CD8-positive, alpha-beta memory T cell (primary cell): ENCODE measurements at regions not wholly inside any gene's neighbourhood (a gene's known extent, or its start where the extent isn't known, plus 50 kb on each side); places are given as distances from the start of the nearest gene placed in this dataset.

Source experiments
- CTCF ChIA-PET: fragments of 350-600 bp; sonication (Branson Sonifier 250); formaldehyde crosslinking; loops from one replicate; lab custom pipeline; 2021; ENCODE audit warnings: antibody characterized with exemption; lab: Charles Lee
- POLR2A ChIA-PET: fragments of 350-600 bp; sonication (Branson Sonifier 250); formaldehyde crosslinking; loops from one replicate; lab custom pipeline; 2021; ENCODE audit warnings: antibody characterized with exemption; lab: Charles Lee
- DNase-seq, 5 donors: peaks; one replicate each; pipeline versions ENCODE4 v3.0.0 to v3.0.0-alpha.2; 2020 to 2022; ENCODE audit warnings: mixed read lengths in 1 of 5
- H3K27ac ChIP-seq: one replicate; pipeline ENCODE4 v1.7.0; 2013; ENCODE audit warnings: low read depth, mild to moderate bottlenecking, low read length, moderate library complexity
- H3K27me3 ChIP-seq: 2 replicates; pipeline ENCODE4 v1.7.0; 2013; ENCODE audit warnings: low read length, mild to moderate bottlenecking; ENCODE audit not compliant: insufficient read depth, poor library complexity, severe bottlenecking
- H3K36me3 ChIP-seq: 2 replicates; pipeline ENCODE4 v1.7.0; 2013; ENCODE audit warnings: mild to moderate bottlenecking, low read length, moderate library complexity; ENCODE audit not compliant: insufficient read depth
- H3K4me1 ChIP-seq: 2 replicates; pipeline ENCODE4 v1.7.0; 2013; ENCODE audit warnings: mild to moderate bottlenecking, low read length, moderate library complexity; ENCODE audit not compliant: insufficient read depth
- H3K4me3 ChIP-seq: 2 replicates; pipeline ENCODE4 v1.7.0; 2013; ENCODE audit warnings: mild to moderate bottlenecking, low read length
- H3K9me3 ChIP-seq: 2 replicates; pipeline ENCODE4 v1.7.0; 2013; ENCODE audit warnings: mild to moderate bottlenecking, low read length
- H3K27ac Mint-ChIP-seq, 8 donors: one replicate each; pipeline ENCODE4 v1.8.0; 2020 to 2021; ENCODE audit warnings: mixed read lengths in 8 of 8, mild to moderate bottlenecking in 6 of 8, inconsistent platforms in 3 of 8, moderate library complexity in 3 of 8
- H3K27me3 Mint-ChIP-seq, 2 donors: one replicate each; pipeline ENCODE4 v1.8.0; 2020 to 2021; ENCODE audit warnings: mixed read lengths in 2 of 2, mild to moderate bottlenecking in 1 of 2, moderate library complexity in 1 of 2
- H3K36me3 Mint-ChIP-seq, 3 donors: one replicate each; pipeline ENCODE4 v1.8.0; 2020 to 2021; ENCODE audit warnings: mixed read lengths in 3 of 3, inconsistent platforms in 1 of 3, mild to moderate bottlenecking in 1 of 3
- H3K4me1 Mint-ChIP-seq, 3 donors: one replicate each; pipeline ENCODE4 v1.8.0; 2020 to 2021; ENCODE audit warnings: mixed read lengths in 3 of 3, inconsistent platforms in 1 of 3, mild to moderate bottlenecking in 1 of 3
- H3K4me3 Mint-ChIP-seq, 7 donors: one replicate each; pipeline ENCODE4 v1.8.0; 2020 to 2021; ENCODE audit warnings: mixed read lengths in 7 of 7, mild to moderate bottlenecking in 6 of 7, moderate library complexity in 4 of 7, inconsistent platforms in 2 of 7
- H3K9me3 Mint-ChIP-seq, 5 donors: one replicate each; pipeline ENCODE4 v1.8.0; 2020 to 2022; ENCODE audit warnings: mixed read lengths in 5 of 5, mild to moderate bottlenecking in 3 of 5, moderate library complexity in 2 of 5, inconsistent platforms in 1 of 5

DNA sequence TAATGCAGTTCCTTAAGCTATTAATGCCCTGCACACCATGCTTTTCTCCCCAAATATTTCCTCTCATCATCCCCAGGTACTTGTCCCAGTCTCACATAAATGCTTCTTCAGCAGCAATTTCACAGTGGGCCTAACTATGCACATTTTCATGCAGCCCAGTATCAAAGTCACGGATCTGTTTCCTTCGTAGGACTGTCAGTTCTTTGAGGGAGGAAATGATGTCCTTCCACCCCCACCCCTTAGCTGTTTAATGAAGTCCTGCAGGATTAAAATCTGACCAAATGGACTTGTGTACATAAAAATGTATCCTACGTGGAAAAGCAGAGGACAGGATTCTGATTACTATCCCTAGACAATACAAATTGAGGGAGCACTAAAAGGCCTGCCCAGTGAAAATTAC lies 68.6 kb upstream of the ARGLU1 start:
- POLR2A ChIA-PET: no interaction called here

DNA sequence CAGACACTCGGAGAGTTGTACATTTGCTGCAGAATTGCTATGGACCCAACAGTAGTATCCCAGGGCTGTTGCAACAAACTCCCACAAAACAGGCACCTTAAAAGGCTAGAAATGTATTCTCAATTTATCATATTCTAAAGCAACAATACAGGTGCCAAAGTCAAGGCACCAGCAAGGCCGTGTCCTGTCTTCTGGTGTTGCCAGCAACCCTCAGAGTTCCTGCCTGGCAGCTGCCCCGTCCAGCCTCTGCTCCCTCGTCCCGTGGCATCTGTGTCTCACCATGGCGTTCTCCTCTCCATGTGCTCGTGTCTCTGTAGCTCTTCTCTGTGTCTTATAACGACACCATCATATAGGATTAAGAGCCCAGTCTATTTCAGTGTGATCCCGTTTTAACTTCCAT lies 67.7 kb upstream of the ARGLU1 start:
- no peak overlapping the region for H3K4me3 ChIP-seq
- no peak overlapping the region for H3K27ac ChIP-seq
- H3K36me3 ChIP-seq: no peaks in the 10 kb centered on the region
- Mint-ChIP-seq H3K36me3 (no peaks in the 10 kb centered on the region), H3K4me3 (no peak overlapping the region), H3K9me3 (no peaks in the 10 kb centered on the region), H3K27me3 (peaks cover 9 to 19% of the 10 kb centered on the region in 2 donors), H3K27ac (no peak overlapping the region), H3K4me1 (no peaks in the 10 kb centered on the region)
- H3K9me3 ChIP-seq: no peaks in the 10 kb centered on the region
- POLR2A ChIA-PET: no interaction called here
- H3K4me1 ChIP-seq: no peaks in the 10 kb centered on the region
- no peak for DNase-seq
- CTCF ChIA-PET: interaction anchor here (1.7 kb wide), 1 partner anchor 15 kb away, joined by 6 read pairs; no protein-coding TSS in a partner anchor
- no peaks in the 10 kb centered on the region for H3K27me3 ChIP-seq

More for the DNA sequence above, 68.6 kb upstream of the ARGLU1 start:
- no peaks in the 10 kb centered on the region for H3K4me1 ChIP-seq
- no peak overlapping the region for H3K27ac ChIP-seq
- H3K4me3 ChIP-seq: no peak overlapping the region
- Mint-ChIP-seq H3K36me3 (no peaks in the 10 kb centered on the region), H3K9me3 (no peaks in the 10 kb centered on the region), H3K4me3 (no peak overlapping the region), H3K27me3 (peaks cover 16 to 18% of the 10 kb centered on the region in 2 donors), H3K4me1 (no peaks in the 10 kb centered on the region), H3K27ac (no peak overlapping the region)
- CTCF ChIA-PET: interaction anchor here (0.7 to 1.7 kb wide), 2 partner anchors 16 to 775 kb away, joined by 3 to 6 read pairs; no protein-coding TSS in a partner anchor
- no peaks in the 10 kb centered on the region for H3K27me3 ChIP-seq
- no peak for DNase-seq
- no peaks in the 10 kb centered on the region for H3K36me3 ChIP-seq
- H3K9me3 ChIP-seq: no peaks in the 10 kb centered on the region

DNA sequence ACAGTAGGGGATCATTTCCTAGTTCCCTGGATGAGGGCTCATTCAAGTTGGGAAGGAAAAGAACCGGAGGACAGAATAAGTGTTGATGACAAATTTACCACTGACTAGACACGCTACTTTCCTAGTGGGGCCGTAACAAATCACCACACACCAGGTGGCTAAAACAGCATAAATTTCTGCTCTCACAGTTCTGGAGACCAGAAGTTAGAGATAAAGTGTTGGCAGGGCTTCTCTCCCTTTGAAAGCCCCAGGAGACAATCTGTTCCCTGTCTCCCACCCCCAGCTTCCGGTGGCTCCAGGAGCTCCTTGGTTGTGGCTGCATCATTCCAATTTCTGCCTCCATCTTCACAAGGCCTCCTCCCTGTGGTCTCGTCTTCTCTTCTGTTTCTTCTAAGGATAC lies 65.4 kb upstream of the ARGLU1 start:
- Histone ChIP-seq H3K27me3 (no peaks in the 10 kb centered on the region), H3K9me3 (no peaks in the 10 kb centered on the region), H3K4me3 (no peak overlapping the region), H3K27ac (no peak overlapping the region), H3K36me3 (no peaks in the 10 kb centered on the region), H3K4me1 (no peaks in the 10 kb centered on the region)
- peaks cover 14 to 16% of the 10 kb centered on the region in 2 donors for H3K27me3 Mint-ChIP-seq
- no peaks in the 10 kb centered on the region for H3K4me1 Mint-ChIP-seq
- H3K4me3 Mint-ChIP-seq: no peak overlapping the region
- H3K36me3 Mint-ChIP-seq: no peaks in the 10 kb centered on the region
- H3K27ac Mint-ChIP-seq: no peak overlapping the region
- DNase-seq: no peak
- POLR2A ChIA-PET: no interaction called here
- no peaks in the 10 kb centered on the region for H3K9me3 Mint-ChIP-seq
- CTCF ChIA-PET: no interaction called here

DNA sequence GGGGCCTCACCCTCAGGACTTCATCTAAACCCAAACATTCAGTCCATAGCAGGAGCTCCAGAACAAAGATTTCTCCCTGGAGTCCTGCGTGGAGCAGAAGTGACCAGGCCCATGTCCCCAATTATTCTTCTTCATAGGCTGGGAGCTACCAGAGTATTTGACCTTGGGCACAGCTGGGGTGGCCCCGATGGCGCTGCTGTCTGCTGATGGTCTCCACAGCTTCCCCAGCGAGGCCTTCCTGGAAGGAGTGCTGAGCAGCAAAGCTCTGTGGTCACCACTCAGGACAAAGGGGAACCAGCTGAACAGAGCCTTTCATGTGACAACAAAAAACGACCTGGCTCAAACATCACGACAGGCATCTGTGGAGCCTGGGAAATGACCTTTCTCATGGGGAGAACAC lies 62.7 kb upstream of the ARGLU1 start:
- Mint-ChIP-seq H3K9me3 (no peaks in the 10 kb centered on the region), H3K4me3 (no peak overlapping the region), H3K4me1 (no peaks in the 10 kb centered on the region), H3K27ac (no peak overlapping the region), H3K36me3 (no peaks in the 10 kb centered on the region), H3K27me3 (peaks cover 19 to 26% of the 10 kb centered on the region in 2 donors)
- DNase-seq: no peak
- Histone ChIP-seq H3K36me3 (no peaks in the 10 kb centered on the region), H3K4me1 (no peaks in the 10 kb centered on the region), H3K27ac (no peak overlapping the region), H3K4me3 (no peak overlapping the region), H3K27me3 (no peaks in the 10 kb centered on the region), H3K9me3 (no peaks in the 10 kb centered on the region)
- CTCF ChIA-PET: interaction anchor here (0.9 to 2.9 kb wide), 2 partner anchors 11 to 16 kb away, joined by 3 to 11 read pairs; no protein-coding TSS in a partner anchor
- POLR2A ChIA-PET: no interaction called here

DNA sequence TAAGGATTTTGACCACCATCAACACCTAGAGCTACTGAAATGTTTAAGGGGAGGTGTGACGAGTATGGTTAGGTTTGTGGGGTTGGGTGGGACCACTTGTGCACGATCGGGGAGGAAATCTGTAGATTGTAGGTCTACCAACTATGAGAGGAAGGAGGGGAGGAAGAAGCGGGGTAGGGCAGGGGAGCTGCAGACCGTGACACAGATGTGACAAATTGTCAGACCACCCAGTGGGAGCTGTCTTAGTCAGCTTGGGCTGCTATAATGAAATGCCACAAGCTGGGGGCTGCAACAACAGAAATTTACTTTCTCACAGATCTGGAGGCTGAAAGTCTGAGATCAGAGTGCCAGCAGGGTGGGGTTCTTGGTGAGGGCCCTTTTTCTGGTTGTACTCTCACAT lies 62.2 kb upstream of the ARGLU1 start:
- no peak overlapping the region for H3K4me3 ChIP-seq
- peaks cover 19 to 31% of the 10 kb centered on the region in 2 donors for H3K27me3 Mint-ChIP-seq
- DNase-seq: no peak
- ChIA-PET CTCF (interaction anchor here (0.9 to 2.9 kb wide), 2 partner anchors 10 to 16 kb away, joined by 3 to 11 read pairs; no protein-coding TSS in a partner anchor), POLR2A (no interaction called here)
- H3K27me3 ChIP-seq: no peaks in the 10 kb centered on the region
- H3K36me3 Mint-ChIP-seq: no peaks in the 10 kb centered on the region
- H3K36me3 ChIP-seq: no peaks in the 10 kb centered on the region
- no peaks in the 10 kb centered on the region for H3K9me3 Mint-ChIP-seq
- H3K27ac ChIP-seq: no peak overlapping the region
- H3K4me1 Mint-ChIP-seq: no peaks in the 10 kb centered on the region
- no peaks in the 10 kb centered on the region for H3K4me1 ChIP-seq
- H3K4me3 Mint-ChIP-seq: no peak overlapping the region
- H3K27ac Mint-ChIP-seq: peak overlapping the region in 1 of 8 donors; percentile 3
- no peaks in the 10 kb centered on the region for H3K9me3 ChIP-seq

DNA sequence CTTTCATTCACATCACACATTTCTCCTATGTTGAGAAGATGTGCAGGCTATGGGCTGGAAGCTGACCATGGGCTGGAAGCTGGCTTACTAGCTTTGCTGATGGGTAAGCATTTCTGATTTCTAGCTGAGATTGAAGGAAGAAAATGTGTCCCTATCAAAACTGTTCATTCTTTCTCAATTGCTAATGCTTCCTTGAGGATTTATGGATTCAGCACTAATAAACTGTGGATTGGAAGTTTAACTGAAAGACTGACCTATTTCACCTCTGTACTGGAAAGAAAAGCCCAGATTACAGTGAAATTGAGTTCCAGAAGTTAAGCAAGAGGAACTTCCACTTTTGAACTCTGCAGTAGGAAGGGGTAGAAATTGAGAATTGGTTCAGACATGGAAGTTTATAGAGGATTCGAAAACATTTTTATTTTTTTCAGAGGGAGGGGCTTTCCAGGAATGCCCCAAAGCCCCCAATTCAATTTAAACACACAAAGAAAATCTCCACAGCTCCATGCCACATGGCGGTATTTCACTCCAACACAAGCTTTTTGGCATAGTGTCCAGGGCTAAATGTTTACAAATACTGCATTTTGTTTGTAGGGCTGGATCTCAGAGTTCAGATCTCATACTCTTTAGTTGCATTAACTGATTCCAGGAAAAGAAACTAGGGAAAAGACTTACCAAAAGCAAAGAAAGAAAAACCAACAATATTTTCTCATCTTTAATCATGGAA lies 61.2 kb upstream of the ARGLU1 start:
- Histone ChIP-seq H3K4me1 (no peaks in the 10 kb centered on the region), H3K27ac (no peak overlapping the region), H3K4me3 (no peak overlapping the region), H3K36me3 (no peaks in the 10 kb centered on the region), H3K27me3 (no peaks in the 10 kb centered on the region), H3K9me3 (no peaks in the 10 kb centered on the region)
- H3K27ac Mint-ChIP-seq: no peak overlapping the region
- no peak for DNase-seq
- POLR2A ChIA-PET: no interaction called here
- CTCF ChIA-PET: no interaction called here
- peaks cover 19 to 42% of the 10 kb centered on the region in 2 donors for H3K27me3 Mint-ChIP-seq
- H3K9me3 Mint-ChIP-seq: no peaks in the 10 kb centered on the region
- no peaks in the 10 kb centered on the region for H3K4me1 Mint-ChIP-seq
- H3K4me3 Mint-ChIP-seq: no peak overlapping the region
- no peaks in the 10 kb centered on the region for H3K36me3 Mint-ChIP-seq

DNA sequence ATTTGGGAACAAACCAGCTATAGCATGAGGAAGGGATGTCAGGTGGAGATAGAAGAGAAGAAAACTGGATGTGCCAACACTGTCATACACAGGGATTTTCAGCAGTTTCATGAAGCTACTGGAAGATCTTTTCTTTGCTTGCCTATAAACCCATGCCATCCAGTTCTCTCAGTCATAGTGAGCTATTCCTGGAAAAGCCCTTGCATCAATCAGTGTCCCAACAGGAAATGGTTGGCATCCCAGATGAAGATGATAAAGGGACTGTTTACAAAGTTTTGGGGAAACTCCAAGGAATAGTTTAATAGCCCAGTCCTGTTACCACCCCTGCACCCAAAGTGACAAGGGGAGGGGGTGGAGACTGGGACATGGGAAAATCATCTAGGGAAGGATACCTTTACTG lies 58.5 kb upstream of the ARGLU1 start:
- no peak for DNase-seq
- Mint-ChIP-seq H3K4me3 (no peak overlapping the region), H3K27me3 (peaks cover 19 to 57% of the 10 kb centered on the region in 2 donors)

GRCh38 chr13:106625578-106625977 lies 57.6 kb upstream of the ARGLU1 start:
- DNase-seq: no peak
- ChIA-PET CTCF (no interaction called here), POLR2A (no interaction called here)
- H3K9me3 Mint-ChIP-seq: no peaks in the 10 kb centered on the region
- H3K27ac Mint-ChIP-seq: no peak overlapping the region
- no peaks in the 10 kb centered on the region for H3K4me1 ChIP-seq
- peaks cover 18 to 63% of the 10 kb centered on the region in 2 donors for H3K27me3 Mint-ChIP-seq
- H3K9me3 ChIP-seq: no peaks in the 10 kb centered on the region
- no peaks in the 10 kb centered on the region for H3K27me3 ChIP-seq
- no peak overlapping the region for H3K4me3 Mint-ChIP-seq
- H3K4me1 Mint-ChIP-seq: no peaks in the 10 kb centered on the region
- no peaks in the 10 kb centered on the region for H3K36me3 ChIP-seq
- no peak overlapping the region for H3K4me3 ChIP-seq
- no peaks in the 10 kb centered on the region for H3K36me3 Mint-ChIP-seq
- no peak overlapping the region for H3K27ac ChIP-seq

More for the DNA sequence above, 58.5 kb upstream of the ARGLU1 start:
- Mint-ChIP-seq H3K4me1 (no peaks in the 10 kb centered on the region), H3K36me3 (no peaks in the 10 kb centered on the region), H3K27ac (no peak overlapping the region), H3K9me3 (no peaks in the 10 kb centered on the region)
- H3K36me3 ChIP-seq: no peaks in the 10 kb centered on the region
- ChIA-PET POLR2A (no interaction called here), CTCF (no interaction called here)
- H3K27me3 ChIP-seq: no peaks in the 10 kb centered on the region
- H3K4me3 ChIP-seq: no peak overlapping the region
- H3K9me3 ChIP-seq: no peaks in the 10 kb centered on the region
- H3K27ac ChIP-seq: no peak overlapping the region
- H3K4me1 ChIP-seq: no peaks in the 10 kb centered on the region
